ENCODE measurements at regions not wholly inside any gene's neighbourhood (a gene's known extent, or its start where the extent isn't known, plus 50 kb on each side); places are given as distances from the start of the nearest gene placed in this dataset.

DNA sequence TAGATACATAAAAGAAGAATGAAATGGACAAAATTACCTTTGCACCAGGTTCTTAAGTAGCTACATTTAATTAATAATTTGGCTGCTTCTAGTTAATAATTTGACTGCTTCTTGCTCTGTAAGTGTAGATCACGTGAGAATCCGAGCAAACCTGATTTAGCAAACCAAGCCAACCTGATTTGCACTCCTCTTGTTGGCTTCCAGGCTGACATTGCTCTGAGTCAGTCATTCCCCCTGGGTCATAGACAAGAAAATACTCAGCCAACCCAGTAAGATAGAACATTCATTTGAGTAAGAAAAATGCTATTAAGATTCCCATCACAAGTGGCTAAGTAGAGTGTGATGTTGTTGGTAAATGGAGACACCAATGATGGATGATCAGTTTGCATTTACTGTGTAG lies 304.1 kb downstream of the C11orf87 start:
- CTCF ChIA-PET = no interaction called here
- no peak for TF ChIP-seq TARDBP (IDR thresholded peaks at IDR 0.05)
- no peak for TF ChIP-seq FOXK2 (IDR thresholded peaks at IDR 0.05)
- TF ChIP-seq ZNF384 (IDR thresholded peaks at IDR 0.05) = no peak
- no peak for TF ChIP-seq CTBP1 (IDR thresholded peaks at IDR 0.05; ENCODE audit: borderline replicate concordance)
- no peak for TF ChIP-seq SUZ12 (IDR thresholded peaks at IDR 0.05)
- TF ChIP-seq, protein P1, sequence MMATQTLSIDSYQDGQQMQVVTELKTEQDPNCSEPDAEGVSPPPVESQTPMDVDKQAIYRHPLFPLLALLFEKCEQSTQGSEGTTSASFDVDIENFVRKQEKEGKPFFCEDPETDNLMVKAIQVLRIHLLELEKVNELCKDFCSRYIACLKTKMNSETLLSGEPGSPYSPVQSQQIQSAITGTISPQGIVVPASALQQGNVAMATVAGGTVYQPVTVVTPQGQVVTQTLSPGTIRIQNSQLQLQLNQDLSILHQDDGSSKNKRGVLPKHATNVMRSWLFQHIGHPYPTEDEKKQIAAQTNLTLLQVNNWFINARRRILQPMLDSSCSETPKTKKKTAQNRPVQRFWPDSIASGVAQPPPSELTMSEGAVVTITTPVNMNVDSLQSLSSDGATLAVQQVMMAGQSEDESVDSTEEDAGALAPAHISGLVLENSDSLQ (IDR thresholded peaks at IDR 0.05) = no peak
- TF ChIP-seq ARNT (IDR thresholded peaks at IDR 0.05) = no peak
- no peak for TF ChIP-seq FOXA1 (IDR thresholded peaks at IDR 0.05)
- TF ChIP-seq FOXM1 (IDR thresholded peaks at IDR 0.05; ENCODE audit: borderline replicate concordance) = no peak
- no peak for DNase-seq (ENCODE audit: extremely low spot score)
- POLR2A ChIA-PET = no interaction called here

DNA sequence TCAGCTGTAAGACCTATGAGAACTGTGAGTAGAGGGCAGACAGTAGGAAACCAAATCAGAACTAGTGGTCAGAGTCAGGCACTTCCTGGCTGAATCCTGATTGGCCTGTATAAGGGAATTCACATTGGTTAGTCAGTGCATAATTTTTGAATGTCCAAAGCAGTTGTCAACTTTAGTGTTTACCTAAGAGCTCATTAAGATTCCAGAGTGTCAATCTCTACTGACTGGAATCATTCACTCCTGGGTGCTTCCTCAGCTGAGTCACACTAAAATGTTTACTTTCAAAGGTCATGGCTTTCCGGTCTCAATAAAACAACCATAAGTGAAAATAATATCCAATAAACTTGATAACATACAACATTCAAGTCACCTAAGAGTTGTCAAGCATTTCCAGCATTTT lies 306.1 kb downstream of the C11orf87 start:
- no peak for DNase-seq (ENCODE audit: extremely low spot score)
- CTCF ChIA-PET = interaction anchor here (1.0 kb wide), 1 partner anchor 14 kb away, joined by 3 read pairs; no protein-coding TSS in a partner anchor
- TF ChIP-seq L3MBTL2 (conservative IDR thresholded peaks at IDR 0.05) (no peak), SP1 (IDR thresholded peaks at IDR 0.05) (no peak), CTBP1 (IDR thresholded peaks at IDR 0.05; ENCODE audit: borderline replicate concordance) (no peak), SUZ12 (IDR thresholded peaks at IDR 0.05) (no peak), FOXK2 (IDR thresholded peaks at IDR 0.05) (no peak), HDGF (IDR thresholded peaks at IDR 0.05; ENCODE audit: borderline replicate concordance) (no peak), BHLHE40 (IDR thresholded peaks at IDR 0.05; ENCODE audit: borderline replicate concordance) (no peak)
- TF ChIP-seq, protein P1 (IDR thresholded peaks at IDR 0.05) = no peak
- POLR2A ChIA-PET = no interaction called here

DNA sequence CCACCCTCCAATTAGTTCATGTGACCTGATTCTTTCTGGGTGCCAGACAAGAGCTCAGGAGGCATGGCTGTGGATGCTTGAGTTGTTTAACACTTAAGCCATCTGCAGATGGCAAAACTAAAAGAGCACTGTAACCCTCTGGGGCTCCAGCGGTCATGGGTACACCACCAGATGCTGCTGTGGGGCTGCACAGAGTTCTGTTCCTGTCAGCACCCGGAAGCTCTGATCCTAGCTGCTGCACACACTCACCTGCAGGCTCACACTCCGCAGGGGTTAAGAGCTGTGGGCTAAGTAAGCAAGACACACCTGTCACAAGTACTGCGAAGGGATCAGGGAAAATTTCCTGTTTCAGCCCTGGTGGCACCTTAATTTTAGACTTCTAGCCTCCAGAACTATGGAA lies 307.8 kb downstream of the C11orf87 start:
- ChIA-PET CTCF (no interaction called here), POLR2A (no interaction called here)
- no peak for TF ChIP-seq ELF4 (IDR thresholded peaks at IDR 0.05)
- no peak for TF ChIP-seq TARDBP (IDR thresholded peaks at IDR 0.05)
- no peak for TF ChIP-seq ZNF384 (IDR thresholded peaks at IDR 0.05)
- TF ChIP-seq, protein P1 (IDR thresholded peaks at IDR 0.05) = no peak
- TF ChIP-seq FOXK2 (IDR thresholded peaks at IDR 0.05) = no peak
- no peak for TF ChIP-seq L3MBTL2 (conservative IDR thresholded peaks at IDR 0.05)
- no peak for TF ChIP-seq LEF1 (IDR thresholded peaks at IDR 0.05; ENCODE audit: borderline replicate concordance)
- TF ChIP-seq ARNT (IDR thresholded peaks at IDR 0.05) = no peak
- TF ChIP-seq SP1 (IDR thresholded peaks at IDR 0.05) = no peak
- no peak for TF ChIP-seq FOXA1 (IDR thresholded peaks at IDR 0.05)
- no peak for TF ChIP-seq SUZ12 (IDR thresholded peaks at IDR 0.05)
- TF ChIP-seq HDGF (IDR thresholded peaks at IDR 0.05; ENCODE audit: borderline replicate concordance) = no peak
- TF ChIP-seq NFRKB (IDR thresholded peaks at IDR 0.05) = no peak
- no peak for TF ChIP-seq CTBP1 (IDR thresholded peaks at IDR 0.05; ENCODE audit: borderline replicate concordance)
- DNase-seq (ENCODE audit: extremely low spot score) = no peak

DNA sequence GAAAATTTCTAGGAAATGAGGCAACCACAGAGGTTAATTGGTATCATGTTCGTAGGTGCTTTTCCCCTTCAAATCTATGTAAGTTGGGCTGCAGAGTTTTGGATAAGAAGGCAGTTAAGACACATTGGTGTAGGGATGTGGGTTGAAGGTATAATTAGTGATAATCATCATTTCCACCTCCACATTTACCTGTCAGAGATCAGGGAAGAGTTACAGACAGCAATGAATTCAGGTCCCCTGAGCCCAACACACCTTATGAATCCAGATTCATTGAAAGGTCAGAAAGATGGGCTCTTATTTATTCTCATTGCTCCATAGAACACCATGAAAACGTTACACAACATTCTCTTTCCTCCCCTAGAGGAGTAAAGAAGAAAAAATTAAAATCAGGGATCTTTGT lies 308.7 kb downstream of the C11orf87 start:
- TF ChIP-seq ARNT (IDR thresholded peaks at IDR 0.05) (no peak), ZNF384 (IDR thresholded peaks at IDR 0.05) (no peak), FOXM1 (IDR thresholded peaks at IDR 0.05; ENCODE audit: borderline replicate concordance) (no peak), CTBP1 (IDR thresholded peaks at IDR 0.05; ENCODE audit: borderline replicate concordance) (no peak), BHLHE40 (IDR thresholded peaks at IDR 0.05; ENCODE audit: borderline replicate concordance) (no peak), ELF4 (IDR thresholded peaks at IDR 0.05) (no peak), FOXK2 (IDR thresholded peaks at IDR 0.05) (no peak), FOXA1 (IDR thresholded peaks at IDR 0.05) (no peak), SP1 (IDR thresholded peaks at IDR 0.05) (no peak), L3MBTL2 (conservative IDR thresholded peaks at IDR 0.05) (no peak), SUZ12 (IDR thresholded peaks at IDR 0.05) (no peak), HDGF (IDR thresholded peaks at IDR 0.05; ENCODE audit: borderline replicate concordance) (no peak), LEF1 (IDR thresholded peaks at IDR 0.05; ENCODE audit: borderline replicate concordance) (no peak), TARDBP (IDR thresholded peaks at IDR 0.05) (no peak), NFRKB (IDR thresholded peaks at IDR 0.05) (no peak)
- TF ChIP-seq, protein P1 (IDR thresholded peaks at IDR 0.05) = no peak
- no peak for DNase-seq (ENCODE audit: extremely low spot score)
- POLR2A ChIA-PET = no interaction called here
- CTCF ChIA-PET = no interaction called here

DNA sequence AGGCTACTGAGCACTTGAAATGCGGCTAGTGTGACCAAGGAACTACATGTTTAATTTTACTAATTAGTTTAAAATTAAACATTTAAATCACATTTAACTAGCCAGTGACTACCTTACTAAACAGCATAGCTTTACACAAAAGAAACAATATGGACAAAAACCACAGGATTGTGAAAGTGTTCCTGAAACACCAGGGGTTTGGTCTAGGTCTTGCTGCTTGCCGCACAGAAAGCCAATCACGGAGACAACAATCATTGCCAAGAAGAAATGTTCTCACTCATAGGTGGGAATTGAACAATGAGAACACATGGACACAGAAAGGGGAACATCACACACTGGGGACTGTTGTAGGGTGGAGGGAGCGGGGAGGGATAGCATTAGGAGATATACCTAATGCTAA lies 309.5 kb downstream of the C11orf87 start:
- CTCF ChIA-PET = no interaction called here

DNA sequence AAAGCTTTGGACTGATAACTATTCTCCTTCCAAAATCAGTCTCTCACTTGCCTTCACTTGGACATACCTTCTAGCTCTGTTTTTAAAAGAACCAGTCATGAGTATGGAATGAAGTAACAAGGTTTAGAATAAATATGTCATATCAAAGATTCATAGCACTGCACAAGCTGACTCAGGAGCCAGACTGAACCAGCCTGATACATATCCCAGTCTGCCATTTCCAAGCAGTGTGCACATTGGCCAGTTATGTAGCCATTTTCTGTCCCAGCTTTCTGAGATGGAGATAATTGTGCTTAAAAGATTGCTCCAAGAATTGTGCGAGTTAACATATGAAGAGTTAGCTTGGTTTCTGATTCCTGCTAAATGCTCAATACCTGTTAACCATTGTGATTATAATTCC lies 311.3 kb downstream of the C11orf87 start:
- POLR2A ChIA-PET = no interaction called here
- CTCF ChIA-PET = no interaction called here
- TF ChIP-seq ELF4 (IDR thresholded peaks at IDR 0.05) (no peak), NFRKB (IDR thresholded peaks at IDR 0.05) (no peak), FOXM1 (IDR thresholded peaks at IDR 0.05; ENCODE audit: borderline replicate concordance) (no peak), LEF1 (IDR thresholded peaks at IDR 0.05; ENCODE audit: borderline replicate concordance) (no peak), HDGF (IDR thresholded peaks at IDR 0.05; ENCODE audit: borderline replicate concordance) (no peak)

More for the DNA sequence above, 309.5 kb downstream of the C11orf87 start:
- no peak for TF ChIP-seq ELF4 (IDR thresholded peaks at IDR 0.05)
- no peak for TF ChIP-seq FOXM1 (IDR thresholded peaks at IDR 0.05; ENCODE audit: borderline replicate concordance)
- no peak for TF ChIP-seq TARDBP (IDR thresholded peaks at IDR 0.05)
- TF ChIP-seq NFRKB (IDR thresholded peaks at IDR 0.05) = no peak
- DNase-seq (ENCODE audit: extremely low spot score) = no peak
- POLR2A ChIA-PET = no interaction called here

More for the DNA sequence above, 311.3 kb downstream of the C11orf87 start:
- DNase-seq (ENCODE audit: extremely low spot score) = no peak
